Body of pancreas (tissue), 4 donors: ENCODE measurements at regions not wholly inside any gene's neighbourhood (a gene's known extent, or its start where the extent isn't known, plus 50 kb on each side); places are given as distances from the start of the nearest gene placed in this dataset.

Source experiments
- CTCF ChIP-seq, 7 experiments: fragments of 450-650 bp in 4 of 7; fragments of 200-600 bp in 3 of 7; sonication (generic) in 3 of 7; IDR thresholded peaks; one replicate each; pipeline ENCODE4 v1.5.1; 2016 to 2019; ENCODE audit warnings: antibody characterized with exemption in 7 of 7
- POLR2A ChIP-seq, 3 donors: fragments of 450-650 bp; IDR thresholded peaks; one replicate each; pipeline ENCODE4 v1.6.1; 2016; ENCODE audit warnings: antibody characterized with exemption in 3 of 3, mild to moderate bottlenecking in 2 of 3

- TF ChIP-seq POLR2A (IDR thresholded peaks at IDR 0.05) (no peak), CTCF (IDR thresholded peaks at IDR 0.05) (no peak)
Measured at GRCh38 chr11:94673386-94673785, 94.8 kb upstream of the AMOTL1 start.
